Large intestine (tissue), 3 donors: ENCODE measurements at regions not wholly inside any gene's neighbourhood (a gene's known extent, or its start where the extent isn't known, plus 50 kb on each side); places are given as distances from the start of the nearest gene placed in this dataset.

Experiments
- DNase-seq, 2 donors: peaks; one replicate each; pipeline versions ENCODE4 v3.0.0 to v3.0.0-alpha.2; 2013
- H3K27ac ChIP-seq: one replicate; pipeline ENCODE4 v1.5.1; 2013; ENCODE audit warnings: low read length
- H3K27me3 ChIP-seq: 2 replicates; pipeline ENCODE4 v1.6.1; 2013; ENCODE audit warnings: low read length; ENCODE audit not compliant: control insufficient read depth, insufficient read depth
- H3K36me3 ChIP-seq: 2 replicates; pipeline ENCODE4 v1.6.1; 2013; ENCODE audit warnings: low read length; ENCODE audit not compliant: control insufficient read depth, insufficient read depth
- H3K4me1 ChIP-seq: one replicate; pipeline ENCODE4 v1.6.1; 2013; ENCODE audit warnings: low read length; ENCODE audit not compliant: control insufficient read depth, insufficient read depth
- H3K4me3 ChIP-seq: one replicate; pipeline ENCODE4 v1.5.1; 2013; ENCODE audit warnings: low read length
- H3K9me3 ChIP-seq: one replicate; pipeline ENCODE4 v1.6.1; 2013; ENCODE audit warnings: mild to moderate bottlenecking, low read depth, low read length, moderate library complexity; ENCODE audit not compliant: control insufficient read depth
- WGBS: methylation state at CpG from one replicate; pipeline ENCODE4 v1.1.5; 2013; ENCODE audit warnings: low lambda C conversion rate; ENCODE audit not compliant: insufficient coverage; 5-methylcytosine and 5-hydroxymethylcytosine counted together

DNA sequence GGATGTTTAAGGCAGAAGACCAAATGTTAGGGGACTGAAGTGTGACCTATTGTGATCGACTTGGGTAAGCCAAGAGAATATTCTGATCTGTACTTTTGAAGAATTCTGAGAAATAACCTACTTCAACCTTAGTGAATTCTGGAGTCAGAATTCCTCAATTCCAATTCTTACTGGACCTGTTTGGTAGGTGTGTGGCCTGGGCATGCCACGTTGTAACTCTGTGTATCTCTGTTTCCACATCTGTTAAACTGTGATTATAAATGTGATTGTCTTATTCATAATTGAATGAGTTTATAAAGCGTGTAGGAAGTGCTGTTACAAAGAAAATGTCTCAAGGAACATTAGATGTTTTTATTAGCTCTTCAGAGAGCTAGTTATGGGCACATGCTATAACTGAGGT lies 64.5 kb downstream of the TUSC1 start:
- no peak for DNase-seq
- no peaks in the 10 kb centered on the region for H3K4me1 ChIP-seq
- H3K4me3 ChIP-seq = no peak overlapping the region
- H3K27me3 ChIP-seq = no peaks in the 10 kb centered on the region
- no CpG with 5 or more reads among the region's 3 CpGs for WGBS
- H3K27ac ChIP-seq = no peak overlapping the region
- H3K36me3 ChIP-seq = no peaks in the 10 kb centered on the region
- no peaks in the 10 kb centered on the region for H3K9me3 ChIP-seq

DNA sequence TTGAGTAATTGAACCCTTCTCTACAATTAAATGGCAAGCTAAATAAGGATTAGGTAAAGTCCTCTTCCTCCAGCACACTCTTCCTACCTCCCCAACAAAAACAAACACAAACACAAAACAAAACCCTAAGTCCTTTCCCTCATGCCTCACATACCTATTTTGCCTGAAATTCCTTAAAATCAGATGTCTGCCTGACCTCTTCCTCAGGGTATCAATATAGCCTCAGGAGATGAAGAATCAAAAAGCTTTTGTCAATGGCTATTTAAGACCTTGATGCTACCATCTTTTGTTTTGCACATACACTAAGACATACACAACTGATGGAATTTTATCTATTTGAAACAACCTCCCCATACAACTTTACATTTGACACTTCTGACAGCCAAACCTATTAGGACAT lies 75.1 kb downstream of the TUSC1 start:
- no peaks in the 10 kb centered on the region for H3K36me3 ChIP-seq
- H3K9me3 ChIP-seq = no peaks in the 10 kb centered on the region
- H3K27me3 ChIP-seq = no peaks in the 10 kb centered on the region
- H3K4me1 ChIP-seq = no peaks in the 10 kb centered on the region
- no peak overlapping the region for H3K27ac ChIP-seq
- no peak overlapping the region for H3K4me3 ChIP-seq
- DNase-seq = no peak

DNA sequence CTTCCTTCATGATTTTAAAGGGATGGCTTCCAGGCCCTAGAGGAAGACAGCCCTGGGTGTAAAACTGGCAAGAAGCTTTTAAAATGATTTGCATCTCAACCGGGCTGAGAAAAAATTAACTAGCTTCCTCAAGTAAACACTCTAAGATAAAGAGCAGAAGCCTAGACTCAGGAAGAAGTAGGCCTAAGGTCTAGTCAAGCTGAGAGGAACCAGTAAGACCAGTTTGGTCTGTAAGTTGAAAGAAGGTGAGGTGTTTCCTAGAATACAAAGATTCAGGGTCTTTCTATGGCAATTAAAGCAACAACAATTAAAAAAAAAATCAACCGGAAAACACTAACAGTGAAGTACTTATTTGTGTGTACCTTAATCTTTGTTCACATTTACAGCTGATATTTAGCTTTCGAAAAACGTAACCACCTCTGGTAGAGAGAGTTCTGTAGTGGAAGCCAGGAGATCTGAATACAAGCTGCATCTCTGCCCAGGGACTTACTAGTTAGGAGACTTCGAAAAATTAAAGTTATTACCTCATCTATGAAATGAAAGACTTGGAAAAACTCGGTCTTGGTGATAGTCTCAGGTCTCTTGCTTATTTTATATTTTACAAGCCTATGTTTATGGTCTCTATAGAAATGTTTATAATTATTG lies 75.7 kb downstream of the TUSC1 start:
- WGBS = 57% methylated on average over 4 of the region's 6 CpGs

DNA sequence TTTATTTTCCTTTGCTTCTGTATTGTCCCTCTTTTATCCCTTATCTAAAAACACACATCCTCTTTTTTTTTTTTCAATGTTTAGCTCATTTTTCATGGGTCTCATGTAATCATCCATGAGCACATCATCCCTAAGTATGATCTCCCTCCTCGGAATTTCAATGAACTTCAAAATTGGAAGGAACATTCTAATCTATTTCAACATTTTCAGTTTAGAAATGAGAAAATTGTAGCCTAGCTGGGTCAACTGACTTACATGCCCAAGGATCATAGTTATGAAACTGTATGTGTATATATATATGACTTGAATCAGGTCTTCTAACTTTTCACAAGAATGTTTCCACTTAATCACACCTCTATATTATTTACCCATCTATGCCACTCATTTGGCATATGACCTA lies 77.7 kb downstream of the TUSC1 start:
- Histone ChIP-seq H3K36me3 (no peaks in the 10 kb centered on the region), H3K4me3 (no peak overlapping the region), H3K27ac (no peak overlapping the region), H3K4me1 (no peaks in the 10 kb centered on the region), H3K27me3 (no peaks in the 10 kb centered on the region), H3K9me3 (no peaks in the 10 kb centered on the region)
- no CpG with 5 or more reads among the region's 1 CpG for WGBS
- no peak for DNase-seq

More for the DNA sequence above, 75.7 kb downstream of the TUSC1 start:
- Histone ChIP-seq H3K4me3 (no peak overlapping the region), H3K27ac (no peak overlapping the region), H3K9me3 (no peaks in the 10 kb centered on the region), H3K36me3 (no peaks in the 10 kb centered on the region), H3K4me1 (no peaks in the 10 kb centered on the region), H3K27me3 (no peaks in the 10 kb centered on the region)
- DNase-seq = peak; percentile 21 to 59

DNA sequence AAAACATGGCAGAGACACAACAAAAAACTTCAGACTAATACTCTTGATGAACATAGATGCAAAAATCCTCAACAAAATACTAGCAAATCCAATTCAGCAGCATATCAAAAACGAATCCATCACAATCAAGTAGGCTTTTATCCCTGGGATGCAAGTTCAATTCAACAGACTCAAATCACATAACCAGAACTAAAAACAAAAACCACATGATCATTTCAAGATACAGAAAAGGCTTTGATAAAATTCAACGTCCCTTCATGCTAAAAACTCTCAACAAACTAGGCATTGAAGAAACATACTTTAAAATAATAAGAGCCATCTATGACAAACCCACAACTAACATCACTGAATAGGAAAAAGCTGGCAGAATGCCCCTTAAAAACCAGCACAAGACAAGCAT lies 93.6 kb downstream of the TUSC1 start:
- Histone ChIP-seq H3K9me3 (no peaks in the 10 kb centered on the region), H3K27ac (no peak overlapping the region), H3K27me3 (no peaks in the 10 kb centered on the region), H3K36me3 (no peaks in the 10 kb centered on the region), H3K4me1 (no peaks in the 10 kb centered on the region), H3K4me3 (no peak overlapping the region)
- DNase-seq = no peak
- WGBS = 86% methylated on average over 1 of the region's 2 CpGs

DNA sequence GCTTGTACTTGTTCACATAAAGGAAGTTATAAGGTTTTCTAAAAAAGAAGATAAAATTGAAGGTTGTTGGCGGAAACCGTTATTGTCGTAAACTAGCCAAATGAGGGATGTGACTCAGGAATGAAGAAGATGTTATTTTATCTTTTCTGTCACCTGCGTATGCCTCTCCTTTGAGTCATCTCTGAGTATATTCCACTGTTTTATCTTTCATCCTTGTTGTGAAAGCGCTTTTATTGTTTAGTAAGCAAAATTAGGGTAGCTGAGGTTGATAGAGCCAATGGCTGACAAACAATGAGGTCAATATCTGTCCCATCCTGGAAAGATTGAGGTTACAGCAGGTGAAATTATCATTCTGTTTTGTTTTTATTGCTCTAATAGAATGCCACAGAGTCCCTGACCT lies 105.0 kb downstream of the TUSC1 start:
- no peak overlapping the region for H3K4me3 ChIP-seq
- no peaks in the 10 kb centered on the region for H3K4me1 ChIP-seq
- H3K9me3 ChIP-seq = no peaks in the 10 kb centered on the region
- no peak overlapping the region for H3K27ac ChIP-seq
- no peaks in the 10 kb centered on the region for H3K27me3 ChIP-seq
- H3K36me3 ChIP-seq = no peaks in the 10 kb centered on the region
- no peak for DNase-seq
- 100% methylated on average over 3 of the region's 5 CpGs for WGBS

DNA sequence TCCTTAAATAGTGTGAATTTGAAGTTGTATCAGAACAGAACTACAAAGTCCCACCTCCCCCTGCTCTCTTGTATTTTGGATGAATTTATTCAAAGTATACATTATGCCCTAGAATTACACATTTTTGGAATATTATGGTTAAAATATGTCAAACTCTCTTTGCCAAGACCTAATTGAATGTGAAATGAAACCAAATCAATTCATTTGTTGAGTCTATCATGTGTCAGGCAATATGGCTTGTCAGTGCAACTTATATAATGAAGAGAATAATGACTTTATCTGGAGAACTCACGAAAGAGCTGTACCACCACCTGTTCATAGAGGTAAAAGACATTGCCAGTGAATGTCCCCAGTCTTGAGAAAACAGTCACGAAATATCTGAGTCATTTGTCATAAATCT lies 106.8 kb downstream of the TUSC1 start:
- H3K36me3 ChIP-seq = no peaks in the 10 kb centered on the region
- WGBS = 80% methylated on average over 1 of the region's 2 CpGs
- H3K27ac ChIP-seq = no peak overlapping the region
- H3K4me3 ChIP-seq = no peak overlapping the region
- H3K4me1 ChIP-seq = no peaks in the 10 kb centered on the region
- no peak for DNase-seq
- no peaks in the 10 kb centered on the region for H3K27me3 ChIP-seq
- no peaks in the 10 kb centered on the region for H3K9me3 ChIP-seq

DNA sequence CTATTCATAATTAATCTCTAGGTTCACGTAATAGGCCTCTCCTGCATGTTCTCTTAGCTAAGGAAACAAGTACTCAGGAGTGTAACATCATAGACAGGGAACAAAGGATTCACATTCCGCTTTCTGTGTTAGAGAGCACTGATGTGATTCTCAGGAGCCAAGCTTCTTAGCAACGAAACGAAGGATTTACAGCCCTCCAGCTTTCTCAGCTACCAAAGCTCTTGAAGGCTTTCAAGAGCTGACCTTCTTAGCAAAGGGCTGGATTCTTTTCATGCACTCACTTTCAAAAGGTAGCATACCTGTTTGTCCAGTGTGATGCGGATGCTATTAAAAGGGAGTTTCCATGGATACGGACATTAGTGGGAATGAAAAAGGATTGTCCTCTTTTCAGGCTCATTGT lies 107.4 kb downstream of the TUSC1 start:
- no CpG with 5 or more reads among the region's 6 CpGs for WGBS
- Histone ChIP-seq H3K4me3 (no peak overlapping the region), H3K27me3 (no peaks in the 10 kb centered on the region), H3K27ac (no peak overlapping the region), H3K4me1 (no peaks in the 10 kb centered on the region), H3K36me3 (no peaks in the 10 kb centered on the region), H3K9me3 (no peaks in the 10 kb centered on the region)
- no peak for DNase-seq

DNA sequence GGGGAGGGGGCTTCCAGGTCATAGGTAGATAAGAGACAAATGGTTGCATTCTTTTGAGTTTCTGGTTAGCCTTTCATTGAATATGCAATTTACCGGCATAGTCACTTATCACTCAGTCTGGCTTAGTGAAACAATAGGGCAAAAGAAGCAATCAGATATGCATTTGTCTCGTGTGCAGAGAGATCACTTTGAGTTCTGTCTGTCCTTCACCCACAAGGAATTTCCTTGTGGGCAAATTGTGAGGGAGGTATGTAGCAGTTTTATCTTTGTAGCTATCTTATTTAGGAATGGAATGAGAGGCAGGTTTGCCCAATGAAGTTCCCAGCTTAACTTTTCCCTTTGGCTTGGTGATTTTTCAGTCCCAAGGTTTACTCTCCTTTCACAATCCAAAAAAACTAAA lies 116.1 kb downstream of the TUSC1 start:
- Histone ChIP-seq H3K27me3 (no peaks in the 10 kb centered on the region), H3K9me3 (no peaks in the 10 kb centered on the region), H3K4me3 (no peak overlapping the region), H3K36me3 (no peaks in the 10 kb centered on the region), H3K27ac (no peak overlapping the region), H3K4me1 (no peaks in the 10 kb centered on the region)
- DNase-seq = no peak
- WGBS = no CpG with 5 or more reads among the region's 2 CpGs

DNA sequence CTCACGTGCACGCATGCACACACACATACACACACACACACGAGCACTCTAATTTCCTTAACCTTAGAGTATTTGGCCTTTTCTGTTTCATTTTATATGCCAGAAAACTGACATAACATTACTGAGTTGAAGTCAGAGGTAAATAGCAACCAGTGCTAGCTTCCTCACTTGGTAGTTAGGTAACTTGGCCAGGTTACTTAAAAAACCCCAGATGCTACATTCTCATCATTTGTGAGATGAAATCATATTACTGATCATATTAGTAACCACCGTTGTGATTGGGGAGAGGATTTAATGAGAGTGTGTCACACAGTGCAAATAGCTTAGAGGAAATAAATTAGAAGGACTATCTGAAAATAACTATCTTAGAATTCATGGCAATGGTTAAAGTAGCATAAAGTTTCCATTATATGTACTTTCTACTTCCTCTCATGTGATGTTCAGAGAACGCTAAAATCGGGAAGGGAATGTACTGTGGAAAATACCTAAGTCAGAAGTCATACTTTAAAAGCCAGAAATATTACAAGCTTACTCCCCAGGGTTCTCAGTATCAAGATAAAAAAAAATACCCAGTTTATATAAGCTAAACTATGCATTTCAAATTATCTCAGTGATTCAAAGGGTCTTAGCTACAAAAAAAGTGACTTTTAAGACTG lies 120.5 kb downstream of the TUSC1 start:
- DNase-seq = no peak
- 90% methylated on average over 2 of the region's 6 CpGs for WGBS
- Histone ChIP-seq H3K36me3 (no peaks in the 10 kb centered on the region), H3K27me3 (no peaks in the 10 kb centered on the region), H3K4me3 (no peak overlapping the region), H3K9me3 (no peaks in the 10 kb centered on the region), H3K4me1 (no peaks in the 10 kb centered on the region), H3K27ac (no peak overlapping the region)

DNA sequence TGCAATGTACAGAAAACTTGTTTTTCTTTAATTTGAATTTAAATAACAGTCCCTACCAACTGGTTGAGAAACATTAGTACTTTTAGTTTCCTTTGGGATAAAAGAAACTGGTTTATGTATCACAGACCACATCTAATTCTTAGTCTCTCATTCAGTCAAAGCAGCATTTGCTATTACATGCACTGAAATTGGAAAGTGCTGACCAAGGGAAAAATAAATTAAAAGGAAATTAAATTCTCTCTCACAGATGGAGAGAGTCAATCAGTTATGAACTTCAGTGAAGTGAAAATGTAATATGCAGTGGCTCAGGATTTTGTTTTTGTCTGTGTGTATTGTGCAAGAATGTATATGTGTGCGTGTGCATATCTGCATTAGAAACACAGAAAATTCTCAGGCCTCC lies 121.7 kb downstream of the TUSC1 start:
- Histone ChIP-seq H3K4me3 (no peak overlapping the region), H3K9me3 (no peaks in the 10 kb centered on the region), H3K36me3 (no peaks in the 10 kb centered on the region), H3K4me1 (no peaks in the 10 kb centered on the region), H3K27me3 (no peaks in the 10 kb centered on the region), H3K27ac (no peak overlapping the region)
- no peak for DNase-seq
- WGBS = no CpG with 5 or more reads among the region's 1 CpG
